ENCODE measurements at regions not wholly inside any gene's neighbourhood (a gene's known extent, or its start where the extent isn't known, plus 50 kb on each side); places are given as distances from the start of the nearest gene placed in this dataset.
"Not testable (repeated sequence)": the region's sequence is repeated elsewhere in the genome, so short reads cannot be mapped to it uniquely, and the experiment has no call there.

DNA sequence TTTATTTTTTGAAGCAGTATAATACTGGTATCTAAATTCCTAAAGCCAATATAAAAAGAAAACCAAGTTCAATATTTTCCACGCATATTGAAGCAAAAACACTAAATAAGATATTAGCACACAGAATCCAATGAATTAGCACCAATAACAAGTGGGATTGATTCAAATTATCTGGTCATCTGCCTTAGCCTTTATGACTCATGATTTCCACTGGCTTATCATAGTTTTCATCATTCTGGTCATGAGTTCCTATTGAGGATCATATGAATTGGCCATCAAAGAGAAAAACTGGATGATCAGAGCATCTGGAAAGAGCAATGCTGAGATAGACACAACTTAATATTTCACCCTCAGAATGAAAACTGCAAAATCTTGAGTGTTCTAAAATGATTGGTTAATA, 809.9 kb downstream of the MCTP2 start:
- TF ChIP-seq, protein P1, sequence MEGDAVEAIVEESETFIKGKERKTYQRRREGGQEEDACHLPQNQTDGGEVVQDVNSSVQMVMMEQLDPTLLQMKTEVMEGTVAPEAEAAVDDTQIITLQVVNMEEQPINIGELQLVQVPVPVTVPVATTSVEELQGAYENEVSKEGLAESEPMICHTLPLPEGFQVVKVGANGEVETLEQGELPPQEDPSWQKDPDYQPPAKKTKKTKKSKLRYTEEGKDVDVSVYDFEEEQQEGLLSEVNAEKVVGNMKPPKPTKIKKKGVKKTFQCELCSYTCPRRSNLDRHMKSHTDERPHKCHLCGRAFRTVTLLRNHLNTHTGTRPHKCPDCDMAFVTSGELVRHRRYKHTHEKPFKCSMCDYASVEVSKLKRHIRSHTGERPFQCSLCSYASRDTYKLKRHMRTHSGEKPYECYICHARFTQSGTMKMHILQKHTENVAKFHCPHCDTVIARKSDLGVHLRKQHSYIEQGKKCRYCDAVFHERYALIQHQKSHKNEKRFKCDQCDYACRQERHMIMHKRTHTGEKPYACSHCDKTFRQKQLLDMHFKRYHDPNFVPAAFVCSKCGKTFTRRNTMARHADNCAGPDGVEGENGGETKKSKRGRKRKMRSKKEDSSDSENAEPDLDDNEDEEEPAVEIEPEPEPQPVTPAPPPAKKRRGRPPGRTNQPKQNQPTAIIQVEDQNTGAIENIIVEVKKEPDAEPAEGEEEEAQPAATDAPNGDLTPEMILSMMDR (IDR thresholded peaks at IDR 0.05; ENCODE audit: low read depth, low read length): no peak
- no peak overlapping the region for H3K4me3 ChIP-seq (ENCODE audit: low read depth, low read length)

- not testable (repeated sequence) for H3K4me3 ChIP-seq (ENCODE audit: low read depth, low read length)
These were observed 812.0 kb downstream of the MCTP2 start for GRCh38 chr15:95043236-95043932.

- TF ChIP-seq, protein P1 (IDR thresholded peaks at IDR 0.05; ENCODE audit: low read depth, low read length): no peak
- H3K4me3 ChIP-seq (ENCODE audit: low read depth, low read length): no peak overlapping the region
These were observed 812.6 kb downstream of the MCTP2 start for GRCh38 chr15:95043933-95044313.

GRCh38 chr15:95044745-95045417, 813.5 kb downstream of the MCTP2 start:
- no peak overlapping the region for H3K4me3 ChIP-seq (ENCODE audit: low read depth, low read length)
- TF ChIP-seq, protein P1 (IDR thresholded peaks at IDR 0.05; ENCODE audit: low read depth, low read length): no peak

GRCh38 chr15:95051861-95052260, 820.5 kb downstream of the MCTP2 start:
- no peak overlapping the region for H3K4me3 ChIP-seq (ENCODE audit: low read depth, low read length)
- TF ChIP-seq, protein P1 (IDR thresholded peaks at IDR 0.05; ENCODE audit: low read depth, low read length): no peak

DNA sequence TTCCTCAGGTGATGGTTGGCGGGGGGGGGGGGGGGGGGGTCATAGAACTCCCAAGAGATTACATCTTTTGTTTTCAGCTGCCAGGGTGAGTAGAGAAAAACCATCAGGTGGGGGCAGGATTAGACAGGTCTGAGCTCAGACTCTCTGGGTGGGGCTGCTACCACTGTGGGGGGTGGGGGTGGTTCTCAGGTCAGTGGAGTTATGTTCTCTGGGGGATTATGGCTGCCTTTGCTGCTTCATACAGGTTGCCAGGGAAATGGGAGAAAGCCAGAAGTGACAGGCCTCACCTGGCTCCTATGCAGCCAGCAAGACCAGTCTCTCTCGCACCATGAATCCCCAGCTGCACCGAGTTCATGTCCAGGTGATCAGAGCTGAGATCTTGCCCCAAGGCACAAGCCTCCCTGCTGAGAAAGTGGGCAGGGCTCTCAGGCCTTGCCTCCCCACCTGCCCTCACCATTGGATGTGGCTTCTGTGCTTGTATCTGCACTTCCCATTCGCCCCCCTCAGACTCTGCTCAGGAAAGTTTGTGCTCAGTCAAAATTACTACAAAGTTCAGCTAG, 828.1 kb downstream of the MCTP2 start:
- H3K4me3 ChIP-seq (ENCODE audit: low read depth, low read length): no peak overlapping the region
- TF ChIP-seq, protein P1 (IDR thresholded peaks at IDR 0.05; ENCODE audit: low read depth, low read length): no peak

- TF ChIP-seq, protein P1 (IDR thresholded peaks at IDR 0.05; ENCODE audit: low read depth, low read length): no peak
- no peak overlapping the region for H3K4me3 ChIP-seq (ENCODE audit: low read depth, low read length)
These were observed 837.5 kb downstream of the MCTP2 start for GRCh38 chr15:95068701-95069521.
